Body of pancreas (tissue), 4 donors: ENCODE measurements at regions not wholly inside any gene's neighbourhood (a gene's known extent, or its start where the extent isn't known, plus 50 kb on each side); places are given as distances from the start of the nearest gene placed in this dataset.

Experiments used
- ATAC-seq: fragments of 150-250 bp; one replicate; pipeline ENCODE4 v1.9.1; 2016
- DNase-seq, 4 donors: peaks; one replicate each; pipeline ENCODE4 v3.0.0-alpha.2; 2019
- H3K27ac ChIP-seq, 4 donors: fragments of 200-600 bp; sonication (generic); 1 replicate in 3 of 4; 2 replicates in 1 of 4; pipeline versions ENCODE4 v1.5.1 to v1.6.1; 2016 to 2019; ENCODE audit warnings: mild to moderate bottlenecking in 1 of 4, mixed read lengths in 1 of 4, moderate library complexity in 1 of 4
- H3K27me3 ChIP-seq, 2 donors: fragments of 200-600 bp; sonication (generic); one replicate each; pipeline ENCODE4 v1.6.0; 2016; ENCODE audit warnings: mild to moderate bottlenecking in 1 of 2
- H3K36me3 ChIP-seq, 2 donors: fragments of 200-600 bp; sonication (generic); replicated peaks in 1 of 2; 2 replicates each; pipeline ENCODE4 v1.5.1; 2016; ENCODE audit warnings: low read depth in 2 of 2; ENCODE audit not compliant: insufficient read depth in 1 of 2
- H3K4me1 ChIP-seq: fragments of 200-600 bp; sonication (generic); one replicate; pipeline ENCODE4 v1.6.0; 2016
- H3K4me3 ChIP-seq, 2 donors: fragments of 200-600 bp; sonication (generic); 1 replicate in 1 of 2; 2 replicates in 1 of 2; pipeline ENCODE4 v1.5.1; 2016 to 2019
- H3K9me3 ChIP-seq, 3 donors: fragments of 200-600 bp; sonication (generic); 1 replicate in 2 of 3; 2 replicates in 1 of 3; pipeline ENCODE4 v1.5.1; 2016
- POLR2A ChIP-seq, 3 donors: fragments of 450-650 bp; IDR thresholded peaks; one replicate each; pipeline ENCODE4 v1.6.1; 2016; ENCODE audit warnings: antibody characterized with exemption in 3 of 3, mild to moderate bottlenecking in 2 of 3
- WGBS, 2 donors: methylation state at CpG; one replicate each; pipeline ENCODE4 v1.1.5; 2017; 5-methylcytosine and 5-hydroxymethylcytosine counted together
- intact Hi-C: fragments of 100-400 bp; cut with DNase I; formaldehyde crosslinking; loops from one replicate; pipeline ENCODE4 v1.15.1; 2023
- TF ChIP-seq, protein P1 (sequence below), 7 experiments: fragments of 450-650 bp in 4 of 7; fragments of 200-600 bp in 3 of 7; sonication (generic) in 3 of 7; IDR thresholded peaks; one replicate each; pipeline ENCODE4 v1.5.1; 2016 to 2019; ENCODE audit warnings: antibody characterized with exemption in 7 of 7

DNA sequence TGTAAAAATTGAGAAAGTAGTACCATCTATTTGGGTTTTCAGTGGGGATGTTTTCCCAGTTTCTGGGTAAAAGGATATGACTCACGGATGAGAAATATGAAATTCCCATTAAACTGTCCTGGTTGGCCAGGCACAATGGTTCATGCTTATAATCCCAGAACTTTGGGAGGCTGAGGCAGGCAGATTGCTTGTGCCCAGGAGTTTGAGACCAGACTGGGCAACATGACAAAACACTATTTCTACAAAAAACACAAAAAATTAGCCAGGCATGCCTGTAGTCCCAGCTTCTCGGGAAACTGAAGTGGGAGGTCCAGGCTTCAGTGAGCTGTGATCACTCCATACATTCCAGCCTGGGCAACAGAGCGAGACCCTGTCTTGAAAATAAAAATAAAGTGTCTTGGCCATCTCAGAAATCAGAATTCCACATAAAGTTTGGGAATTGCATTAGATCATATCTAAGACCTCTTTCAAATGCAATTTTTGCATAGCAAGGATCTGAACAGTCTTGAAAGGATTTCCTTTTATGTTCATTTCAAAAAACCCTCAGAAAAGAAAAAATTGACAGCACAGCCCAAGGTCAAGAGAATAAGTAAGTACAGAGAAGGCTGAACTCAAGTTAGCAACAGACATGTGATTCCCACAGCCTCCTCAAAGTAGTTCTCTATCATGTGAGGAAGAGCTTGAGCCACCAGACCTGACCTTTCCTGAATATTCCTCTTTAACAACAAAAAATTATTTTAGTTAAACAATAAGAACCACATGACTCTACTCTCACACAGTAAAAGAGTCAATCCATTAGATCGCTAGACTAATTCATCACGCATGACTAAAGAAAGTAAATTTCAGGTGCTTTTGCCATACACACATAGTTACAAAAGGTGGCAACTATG is 141.5 kb upstream of the CAV2 start:
- H3K36me3 ChIP-seq: no peaks in the 10 kb centered on the region
- no peak for ATAC-seq
- peaks cover 45% of the 10 kb centered on the region for H3K4me1 ChIP-seq
- H3K27ac ChIP-seq: no peak overlapping the region
- intact Hi-C loops: no loop called here
- 86 to 92% methylated on average over 5 of the region's 5 CpGs for WGBS, 2 donors
- H3K9me3 ChIP-seq: no peaks in the 10 kb centered on the region
- TF ChIP-seq POLR2A (IDR thresholded peaks at IDR 0.05): no peak
- TF ChIP-seq, protein P1, sequence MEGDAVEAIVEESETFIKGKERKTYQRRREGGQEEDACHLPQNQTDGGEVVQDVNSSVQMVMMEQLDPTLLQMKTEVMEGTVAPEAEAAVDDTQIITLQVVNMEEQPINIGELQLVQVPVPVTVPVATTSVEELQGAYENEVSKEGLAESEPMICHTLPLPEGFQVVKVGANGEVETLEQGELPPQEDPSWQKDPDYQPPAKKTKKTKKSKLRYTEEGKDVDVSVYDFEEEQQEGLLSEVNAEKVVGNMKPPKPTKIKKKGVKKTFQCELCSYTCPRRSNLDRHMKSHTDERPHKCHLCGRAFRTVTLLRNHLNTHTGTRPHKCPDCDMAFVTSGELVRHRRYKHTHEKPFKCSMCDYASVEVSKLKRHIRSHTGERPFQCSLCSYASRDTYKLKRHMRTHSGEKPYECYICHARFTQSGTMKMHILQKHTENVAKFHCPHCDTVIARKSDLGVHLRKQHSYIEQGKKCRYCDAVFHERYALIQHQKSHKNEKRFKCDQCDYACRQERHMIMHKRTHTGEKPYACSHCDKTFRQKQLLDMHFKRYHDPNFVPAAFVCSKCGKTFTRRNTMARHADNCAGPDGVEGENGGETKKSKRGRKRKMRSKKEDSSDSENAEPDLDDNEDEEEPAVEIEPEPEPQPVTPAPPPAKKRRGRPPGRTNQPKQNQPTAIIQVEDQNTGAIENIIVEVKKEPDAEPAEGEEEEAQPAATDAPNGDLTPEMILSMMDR (IDR thresholded peaks at IDR 0.05): no peak
- DNase-seq: no peak
- no peak overlapping the region for H3K4me3 ChIP-seq
- H3K27me3 ChIP-seq: no peaks in the 10 kb centered on the region

- 89 to 93% methylated on average over 3 of the region's 3 CpGs for WGBS, 2 donors
- H3K27ac ChIP-seq: no peak overlapping the region
- intact Hi-C loops: no loop called here
- no peaks in the 10 kb centered on the region for H3K27me3 ChIP-seq
- no peaks in the 10 kb centered on the region for H3K9me3 ChIP-seq
- no peak overlapping the region for H3K4me3 ChIP-seq
- no peaks in the 10 kb centered on the region for H3K36me3 ChIP-seq
- no peak for TF ChIP-seq POLR2A (IDR thresholded peaks at IDR 0.05)
- TF ChIP-seq, protein P1 (IDR thresholded peaks at IDR 0.05): no peak
- H3K4me1 ChIP-seq: peaks cover 8% of the 10 kb centered on the region
- DNase-seq (no peak), ATAC-seq (no peak)
Observed at GRCh38 chr7:116361767-116362166, 137.8 kb upstream of the CAV2 start.

GRCh38 chr7:116363637-116364432 is 135.7 kb upstream of the CAV2 start:
- no peaks in the 10 kb centered on the region for H3K9me3 ChIP-seq
- no peaks in the 10 kb centered on the region for H3K27me3 ChIP-seq
- WGBS, 2 donors: 93 to 95% methylated on average over 9 of the region's 9 CpGs
- DNase-seq (no peak), ATAC-seq (no peak)
- no peaks in the 10 kb centered on the region for H3K36me3 ChIP-seq
- TF ChIP-seq, protein P1 (IDR thresholded peaks at IDR 0.05): no peak
- no peak for TF ChIP-seq POLR2A (IDR thresholded peaks at IDR 0.05)
- no peak overlapping the region for H3K4me3 ChIP-seq
- no peak overlapping the region for H3K27ac ChIP-seq
- intact Hi-C loops: no loop called here
- H3K4me1 ChIP-seq: no peaks in the 10 kb centered on the region

GRCh38 chr7:116364469-116364868 is 135.1 kb upstream of the CAV2 start:
- no peak overlapping the region for H3K4me3 ChIP-seq
- H3K9me3 ChIP-seq: no peaks in the 10 kb centered on the region
- no peaks in the 10 kb centered on the region for H3K27me3 ChIP-seq
- ATAC-seq (no peak), DNase-seq (no peak)
- WGBS, 2 donors: 77% methylated on average over 2 of the region's 2 CpGs
- intact Hi-C loops: no loop called here
- H3K4me1 ChIP-seq: no peaks in the 10 kb centered on the region
- H3K27ac ChIP-seq: no peak overlapping the region
- TF ChIP-seq, protein P1 (IDR thresholded peaks at IDR 0.05): no peak
- no peak for TF ChIP-seq POLR2A (IDR thresholded peaks at IDR 0.05)
- no peaks in the 10 kb centered on the region for H3K36me3 ChIP-seq
